ENCODE measurements at regions not wholly inside any gene's neighbourhood (a gene's known extent, or its start where the extent isn't known, plus 50 kb on each side); places are given as distances from the start of the nearest gene placed in this dataset.
"Not testable (repeated sequence)": the region's sequence is repeated elsewhere in the genome, so short reads cannot be mapped to it uniquely, and the experiment has no call there.

DNA sequence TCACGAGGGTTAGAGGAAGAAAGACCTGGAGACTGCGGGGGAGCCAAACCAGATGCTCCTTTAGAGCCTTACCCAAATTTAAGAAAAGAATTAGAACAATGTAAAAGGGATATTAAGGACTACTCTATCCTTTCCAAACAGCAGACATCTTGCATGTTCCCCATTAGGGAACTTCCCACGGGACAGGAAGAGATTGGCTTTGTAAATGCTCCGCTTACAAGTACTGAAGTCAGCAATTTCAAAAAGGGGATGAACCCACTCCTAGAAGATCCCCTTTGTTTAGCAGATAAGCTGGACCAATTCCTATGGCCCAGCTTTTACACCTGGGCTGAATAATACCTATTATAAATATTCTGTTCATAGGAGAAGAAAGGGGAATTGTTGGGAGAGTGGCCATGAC lies 74.2 kb downstream of the APOBEC1 start:
- Histone ChIP-seq H3K9me3 (peaks cover 0 to 13% of the 10 kb centered on the region in 2 donors), H3K27ac (no peak overlapping the region), H3K27me3 (no peaks in the 10 kb centered on the region), H3K4me3 (no peak overlapping the region), H3K4me1 (no peaks in the 10 kb centered on the region), H3K36me3 (no peaks in the 10 kb centered on the region)
- TF ChIP-seq, protein P1, sequence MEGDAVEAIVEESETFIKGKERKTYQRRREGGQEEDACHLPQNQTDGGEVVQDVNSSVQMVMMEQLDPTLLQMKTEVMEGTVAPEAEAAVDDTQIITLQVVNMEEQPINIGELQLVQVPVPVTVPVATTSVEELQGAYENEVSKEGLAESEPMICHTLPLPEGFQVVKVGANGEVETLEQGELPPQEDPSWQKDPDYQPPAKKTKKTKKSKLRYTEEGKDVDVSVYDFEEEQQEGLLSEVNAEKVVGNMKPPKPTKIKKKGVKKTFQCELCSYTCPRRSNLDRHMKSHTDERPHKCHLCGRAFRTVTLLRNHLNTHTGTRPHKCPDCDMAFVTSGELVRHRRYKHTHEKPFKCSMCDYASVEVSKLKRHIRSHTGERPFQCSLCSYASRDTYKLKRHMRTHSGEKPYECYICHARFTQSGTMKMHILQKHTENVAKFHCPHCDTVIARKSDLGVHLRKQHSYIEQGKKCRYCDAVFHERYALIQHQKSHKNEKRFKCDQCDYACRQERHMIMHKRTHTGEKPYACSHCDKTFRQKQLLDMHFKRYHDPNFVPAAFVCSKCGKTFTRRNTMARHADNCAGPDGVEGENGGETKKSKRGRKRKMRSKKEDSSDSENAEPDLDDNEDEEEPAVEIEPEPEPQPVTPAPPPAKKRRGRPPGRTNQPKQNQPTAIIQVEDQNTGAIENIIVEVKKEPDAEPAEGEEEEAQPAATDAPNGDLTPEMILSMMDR (IDR thresholded peaks at IDR 0.05) = no peak
- no peak for DNase-seq (ENCODE audit: low spot score)

DNA sequence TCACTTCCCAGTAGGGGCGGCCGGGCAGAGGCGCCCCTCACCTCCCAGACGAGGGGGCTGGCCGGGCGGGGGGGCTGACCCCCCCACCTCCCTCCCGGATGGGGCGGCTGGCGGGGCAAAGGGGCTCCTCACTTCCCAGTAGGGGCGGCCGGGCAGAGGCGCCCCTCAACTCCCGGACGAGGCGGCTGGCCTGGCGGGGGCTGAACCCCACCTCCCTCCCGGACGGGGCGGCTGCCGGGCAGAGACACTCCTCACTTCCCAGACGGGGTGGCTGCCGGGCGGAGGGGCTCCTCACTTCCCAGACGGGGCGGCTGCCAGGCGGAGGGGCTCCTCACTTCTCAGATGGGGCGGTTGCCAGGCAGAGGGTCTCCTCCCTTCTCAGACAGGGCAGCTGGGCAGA lies 75.6 kb downstream of the APOBEC1 start:
- not testable (repeated sequence) for H3K36me3 ChIP-seq; H3K4me1 ChIP-seq; H3K27ac ChIP-seq; H3K27me3 ChIP-seq; H3K4me3 ChIP-seq; DNase-seq (ENCODE audit: low spot score)
- peaks cover 0 to 13% of the 10 kb centered on the region in 2 donors for H3K9me3 ChIP-seq

DNA sequence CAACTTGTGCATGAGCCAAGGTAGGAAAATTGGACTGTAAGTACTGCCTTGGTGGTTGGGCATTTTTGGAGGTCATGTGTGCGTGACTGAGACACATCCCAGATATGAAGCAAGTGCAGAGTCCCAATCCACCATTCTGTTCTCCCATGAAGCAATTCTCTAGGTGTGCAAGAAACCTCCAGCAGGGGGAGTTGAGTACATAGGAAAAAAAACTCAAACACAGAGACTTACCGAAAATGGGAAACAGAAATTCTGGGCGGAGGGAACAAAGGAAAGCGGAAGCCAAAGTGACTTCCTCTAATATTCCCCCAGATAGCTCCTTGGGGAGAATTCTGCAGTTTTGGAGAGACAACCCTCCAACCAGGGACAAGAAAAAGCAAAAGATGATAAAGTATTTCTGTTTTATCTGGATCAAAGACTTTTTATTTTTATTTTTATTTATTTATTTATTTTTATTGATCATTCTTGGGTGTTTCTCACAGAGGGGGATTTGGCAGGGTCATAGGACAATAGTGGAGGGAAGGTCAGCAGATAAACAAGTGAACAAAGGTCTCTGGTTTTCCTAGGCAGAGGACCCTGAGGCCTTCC lies 76.9 kb downstream of the APOBEC1 start:
- not testable (repeated sequence) for H3K4me1 ChIP-seq, H3K27ac ChIP-seq, H3K36me3 ChIP-seq, H3K27me3 ChIP-seq, H3K4me3 ChIP-seq
- peaks cover 0 to 13% of the 10 kb centered on the region in 2 donors for H3K9me3 ChIP-seq
- TF ChIP-seq, protein P1 (IDR thresholded peaks at IDR 0.05) = peak in 1 of 2 donors; percentile 53
- DNase-seq (ENCODE audit: low spot score) = peak; percentile 69

DNA sequence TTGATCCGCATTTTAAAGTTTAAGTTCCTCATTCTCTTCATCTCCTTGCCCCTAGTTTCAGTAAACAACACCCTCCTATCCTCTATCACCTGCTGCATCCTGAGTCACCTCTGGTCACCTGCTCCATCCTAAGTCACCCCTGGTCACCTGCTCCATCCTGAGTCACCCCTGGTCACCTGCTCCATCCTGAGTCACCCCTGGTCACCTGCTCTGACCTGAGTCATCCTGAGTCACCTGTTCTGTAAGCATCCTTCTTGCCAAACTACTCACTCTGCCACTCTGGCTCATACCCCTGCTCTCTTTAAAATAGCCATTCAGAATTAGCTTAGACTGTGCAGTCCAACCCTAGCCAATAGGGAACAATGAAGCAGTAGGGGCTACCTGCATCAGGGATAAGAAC lies 80.6 kb upstream of the CD163 start:
- DNase-seq (ENCODE audit: low spot score); H3K27me3 ChIP-seq; H3K36me3 ChIP-seq; H3K27ac ChIP-seq; H3K4me3 ChIP-seq; H3K4me1 ChIP-seq: not testable (repeated sequence)
- peaks cover 0 to 18% of the 10 kb centered on the region in 2 donors for H3K9me3 ChIP-seq

DNA sequence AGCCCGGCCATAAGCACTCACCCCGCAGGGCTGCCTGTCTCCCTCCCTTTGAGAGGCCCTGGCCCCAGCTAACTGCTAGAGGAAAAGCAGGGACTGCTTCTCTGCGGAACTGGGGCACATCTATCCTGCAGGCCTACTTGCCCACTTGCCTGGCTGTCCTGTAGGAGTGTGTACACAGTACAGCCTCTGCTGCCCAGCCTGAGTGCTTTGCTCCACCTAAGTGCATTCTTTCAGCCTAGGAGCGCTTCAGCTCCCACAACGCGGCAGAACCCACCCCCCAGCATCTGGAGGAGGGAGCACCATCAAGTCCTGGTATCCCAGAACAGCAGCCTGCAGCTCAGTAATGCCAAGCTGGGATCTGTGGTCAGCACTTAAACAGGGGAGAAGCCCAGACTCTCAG lies 79.9 kb upstream of the CD163 start:
- Histone ChIP-seq H3K4me1 (no peaks in the 10 kb centered on the region), H3K36me3 (no peaks in the 10 kb centered on the region), H3K27me3 (no peaks in the 10 kb centered on the region), H3K9me3 (peaks cover 0 to 24% of the 10 kb centered on the region in 2 donors), H3K27ac (no peak overlapping the region), H3K4me3 (no peak overlapping the region)
- no peak for DNase-seq (ENCODE audit: low spot score)
- TF ChIP-seq, protein P1 (IDR thresholded peaks at IDR 0.05) = no peak

DNA sequence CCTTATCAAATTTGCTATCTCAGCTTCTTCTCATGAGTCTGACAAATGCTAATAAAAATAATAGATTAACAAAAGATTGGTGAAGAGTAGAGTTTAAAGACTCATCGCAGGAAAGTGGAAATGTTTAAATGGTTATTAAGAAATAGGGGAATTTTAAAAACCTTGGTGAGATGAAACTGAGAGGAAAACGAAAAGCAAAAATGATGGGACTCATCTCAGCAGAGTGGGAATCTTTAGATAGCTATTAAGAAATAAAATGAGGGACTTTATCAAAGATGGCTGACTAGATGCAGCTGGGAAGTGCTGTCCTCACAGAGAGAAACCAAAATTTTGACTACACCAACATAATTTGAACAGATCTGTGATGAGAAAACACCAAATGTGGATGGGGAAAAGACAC lies 79.2 kb upstream of the CD163 start:
- H3K4me3 ChIP-seq = no peak overlapping the region
- H3K4me1 ChIP-seq = no peaks in the 10 kb centered on the region
- no peaks in the 10 kb centered on the region for H3K36me3 ChIP-seq
- H3K9me3 ChIP-seq = peaks cover 0 to 22% of the 10 kb centered on the region in 2 donors
- no peak overlapping the region for H3K27ac ChIP-seq
- no peaks in the 10 kb centered on the region for H3K27me3 ChIP-seq
- no peak for DNase-seq (ENCODE audit: low spot score)
- TF ChIP-seq, protein P1 (IDR thresholded peaks at IDR 0.05) = no peak

DNA sequence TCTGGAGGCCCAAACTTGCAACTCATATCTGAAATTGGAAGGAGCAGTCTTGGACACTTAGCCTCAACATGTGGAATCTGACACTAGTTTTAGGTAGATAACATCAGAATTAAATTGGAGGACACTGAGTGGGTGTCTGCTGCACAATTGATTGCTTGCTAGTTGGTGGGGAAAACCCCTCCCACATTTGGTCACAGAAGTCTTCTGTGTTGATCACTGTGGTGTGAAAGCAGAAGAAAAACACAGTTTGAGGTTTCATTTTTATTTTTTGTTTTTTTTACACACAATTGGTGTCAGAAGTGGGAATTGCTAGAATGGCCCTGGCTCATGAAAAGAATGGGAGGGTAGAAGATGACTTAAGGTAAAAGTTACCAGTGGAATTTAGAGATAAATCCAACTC lies 78.0 kb upstream of the CD163 start:
- TF ChIP-seq, protein P1 (IDR thresholded peaks at IDR 0.05) = no peak
- Histone ChIP-seq H3K9me3 (peaks cover 0 to 11% of the 10 kb centered on the region in 2 donors), H3K4me3 (no peak overlapping the region), H3K27ac (no peak overlapping the region), H3K27me3 (no peaks in the 10 kb centered on the region), H3K4me1 (no peaks in the 10 kb centered on the region), H3K36me3 (no peaks in the 10 kb centered on the region)
- no peak for DNase-seq (ENCODE audit: low spot score)
